SK-N-SH (cell line): ENCODE measurements at regions not wholly inside any gene's neighbourhood (a gene's known extent, or its start where the extent isn't known, plus 50 kb on each side); places are given as distances from the start of the nearest gene placed in this dataset.

ENCODE experiments used
- CTCF ChIA-PET: fragments of 300-600, 350-600 bp; formaldehyde crosslinking; extraction: SDS; loops from one replicate; lab custom pipeline; 2021; lab: Yijun Ruan, JAX
- POLR2A ChIA-PET: fragments of 350-600 bp; sonication (Branson Sonifier 250); formaldehyde crosslinking; extraction: SDS; loops from one replicate; lab custom pipeline; 2020; ENCODE audit warnings: antibody characterized with exemption, inconsistent platforms; lab: Yijun Ruan, JAX
- DNase-seq: peaks from one replicate; pipeline ENCODE4 v3.0.0; 2012
- H2AFZ ChIP-seq: fragments of 200-600 bp; sonication (generic); 2 replicates; pipeline ENCODE4 v1.8.1; 2016; ENCODE audit warnings: antibody characterized with exemption, mild to moderate bottlenecking, low read depth
- H3F3A ChIP-seq: fragments of 200-600 bp; sonication (generic); replicated peaks from 2 replicates; pipeline ENCODE3; 2016; ENCODE audit warnings: antibody characterized with exemption, mild to moderate bottlenecking; ENCODE audit not compliant: insufficient read depth
- H3K27ac ChIP-seq, 2 experiments: fragments of 200-500 bp in 1 of 2; fragments of 200-600 bp in 1 of 2; sonication (Bioruptor generic) in 1 of 2; sonication (generic), shearing (Covaris generic) in 1 of 2; 2 replicates each; pipeline versions ENCODE4 v1.5.1 to v1.6.1; 2014 to 2016; ENCODE audit warnings: low read depth in 2 of 2, inconsistent platforms in 1 of 2, low read length in 1 of 2, mild to moderate bottlenecking in 1 of 2, mixed read lengths in 1 of 2
- H3K27me3 ChIP-seq: fragments of 200-600 bp; sonication (generic), shearing (Covaris generic); 2 replicates; pipeline ENCODE4 v1.6.1; 2016; ENCODE audit warnings: mixed run types; ENCODE audit not compliant: insufficient read depth
- H3K36me3 ChIP-seq, 2 experiments: fragments of 200-500 bp in 1 of 2; fragments of 200-600 bp in 1 of 2; sonication (Bioruptor generic) in 1 of 2; sonication (generic) in 1 of 2; replicated peaks in 1 of 2; 2 replicates each; pipeline versions ENCODE3 to v1.5.1; 2014 to 2016; ENCODE audit warnings: low read length in 1 of 2, mild to moderate bottlenecking in 1 of 2; ENCODE audit not compliant: insufficient read depth in 2 of 2, control insufficient read depth in 1 of 2
- H3K4me1 ChIP-seq, 2 experiments: fragments of 200-500 bp in 1 of 2; fragments of 200-600 bp in 1 of 2; sonication (Bioruptor generic) in 1 of 2; sonication (generic), shearing (Covaris generic) in 1 of 2; 2 replicates each; pipeline versions ENCODE4 v1.5.1 to v1.6.1; 2014 to 2016; ENCODE audit warnings: low read depth in 1 of 2, low read length in 1 of 2, mixed run types in 1 of 2; ENCODE audit not compliant: insufficient read depth in 2 of 2, control insufficient read depth in 1 of 2
- H3K4me2 ChIP-seq: fragments of 200-600 bp; sonication (generic), shearing (Covaris generic); 2 replicates; pipeline ENCODE4 v1.6.1; 2017; ENCODE audit warnings: mixed run types
- H3K4me3 ChIP-seq, 2 experiments: fragments of 200-500 bp in 1 of 2; fragments of 200-600 bp in 1 of 2; sonication (Bioruptor generic) in 1 of 2; sonication (generic), shearing (Covaris generic) in 1 of 2; 2 replicates each; pipeline versions ENCODE4 v1.5.1 to v1.8.1; 2014 to 2016; ENCODE audit warnings: low read depth in 2 of 2, inconsistent platforms in 1 of 2, low read length in 1 of 2, mild to moderate bottlenecking in 1 of 2, mixed read lengths in 1 of 2, moderate library complexity in 1 of 2
- H3K79me2 ChIP-seq: fragments of 200-600 bp; sonication (generic); 2 replicates; pipeline ENCODE4 v1.8.1; 2017; ENCODE audit warnings: mild to moderate bottlenecking; ENCODE audit not compliant: insufficient read depth
- H3K9ac ChIP-seq: fragments of 200-600 bp; sonication (generic); 2 replicates; pipeline ENCODE4 v1.6.1; 2017; ENCODE audit warnings: mixed run types
- H3K9me2 ChIP-seq: fragments of 200-600 bp; sonication (generic); 2 replicates; pipeline ENCODE4 v1.6.1; 2017; ENCODE audit warnings: mixed run types
- H3K9me3 ChIP-seq: fragments of 200-600 bp; sonication (generic); 2 replicates; pipeline ENCODE4 v1.6.1; 2017; ENCODE audit warnings: mixed run types, mild to moderate bottlenecking, moderate library complexity
- H4K20me1 ChIP-seq: fragments of 200-600 bp; sonication (generic); 2 replicates; pipeline ENCODE4 v1.6.1; 2017; ENCODE audit warnings: mild to moderate bottlenecking, mixed run types; ENCODE audit not compliant: insufficient read depth
- CHD2 ChIP-seq: fragments of 150-350 bp; IDR thresholded peaks from 2 replicates; pipeline ENCODE4 v1.6.1; 2018; ENCODE audit warnings: low read length; ENCODE audit not compliant: partially characterized antibody
- EZH2phosphoT487 ChIP-seq: fragments of 200-600 bp; sonication (generic); IDR thresholded peaks from 2 replicates; pipeline ENCODE4 v1.6.1; 2017; ENCODE audit warnings: low read depth, mixed run types, mild to moderate bottlenecking, antibody characterized with exemption, moderate library complexity, borderline replicate concordance
- FOXM1 ChIP-seq: IDR thresholded peaks from 2 replicates; pipeline ENCODE4 v1.4.0; 2012; ENCODE audit warnings: low read depth, mild to moderate bottlenecking
- GABPA ChIP-seq: IDR thresholded peaks from 2 replicates; pipeline ENCODE4 v1.4.0; 2012; ENCODE audit warnings: low read depth, mild to moderate bottlenecking
- MXI1 ChIP-seq: IDR thresholded peaks from 2 replicates; pipeline ENCODE4 v1.6.1; 2012; ENCODE audit warnings: mild to moderate bottlenecking, low read depth, low read length, improper control_type of control experiment
- NFIC ChIP-seq: IDR thresholded peaks from 2 replicates; pipeline ENCODE4 v1.4.0; 2012; ENCODE audit warnings: borderline replicate concordance
- NRF1 ChIP-seq: IDR thresholded peaks from 2 replicates; pipeline ENCODE4 v1.6.1; 2012; ENCODE audit warnings: low read depth, mild to moderate bottlenecking, low read length
- PBX3 ChIP-seq: IDR thresholded peaks from 2 replicates; pipeline ENCODE4; 2012
- RCOR1 ChIP-seq: fragments of 150-350 bp; IDR thresholded peaks from 2 replicates; pipeline ENCODE4 v1.6.1; 2017; ENCODE audit warnings: antibody characterized with exemption, low read length
- RFX5 ChIP-seq: IDR thresholded peaks from 2 replicates; pipeline ENCODE4 v1.6.1; 2012; ENCODE audit warnings: mild to moderate bottlenecking, improper control_type of control experiment, low read length
- USF2 ChIP-seq: fragments of 150-350 bp; IDR thresholded peaks from 2 replicates; pipeline ENCODE4 v1.6.1; 2017; ENCODE audit warnings: antibody characterized with exemption, low read length, low read depth, borderline replicate concordance
- WGBS: methylation state at CpG from one replicate; pipeline ENCODE4 v1.1.6; 2017; ENCODE audit warnings: low lambda C conversion rate; 5-methylcytosine and 5-hydroxymethylcytosine counted together
- TF ChIP-seq, protein P1 (sequence below): fragments of 200-600 bp; sonication (generic); IDR thresholded peaks from 2 replicates; pipeline ENCODE4 v1.6.1; 2017; ENCODE audit warnings: antibody characterized with exemption, mild to moderate bottlenecking, moderate library complexity
- TF ChIP-seq, protein P2 (sequence below): IDR thresholded peaks from 2 replicates; pipeline ENCODE4 v1.4.0; 2012; ENCODE audit warnings: low read depth, borderline replicate concordance

GRCh38 chr3:103786296-103786695 lies 1351.5 kb downstream of the ZPLD1 start:
- no peaks in the 10 kb centered on the region for H3K36me3 ChIP-seq
- no peak overlapping the region for H2AFZ ChIP-seq
- ChIA-PET CTCF (no interaction called here), POLR2A (no interaction called here)
- no peak overlapping the region for H3K4me2 ChIP-seq
- no peaks in the 10 kb centered on the region for H3K27me3 ChIP-seq
- no peak overlapping the region for H3K4me3 ChIP-seq
- H3K9ac ChIP-seq: no peak overlapping the region
- no peaks in the 10 kb centered on the region for H3K9me3 ChIP-seq
- no peaks in the 10 kb centered on the region for H3K9me2 ChIP-seq
- H3K4me1 ChIP-seq: peaks cover 0 to 4% of the 10 kb centered on the region in 2 experiments; a peak in 2 of 4 replicates
- no peak for DNase-seq
- H3K79me2 ChIP-seq: no peaks in the 10 kb centered on the region
- H4K20me1 ChIP-seq: no peaks in the 10 kb centered on the region
- TF ChIP-seq NFIC: no peak
- TF ChIP-seq CHD2: no peak
- no peak for TF ChIP-seq PBX3
- no peak for TF ChIP-seq USF2
- TF ChIP-seq GABPA: no peak
- no peak for TF ChIP-seq RCOR1
- TF ChIP-seq, protein P1, sequence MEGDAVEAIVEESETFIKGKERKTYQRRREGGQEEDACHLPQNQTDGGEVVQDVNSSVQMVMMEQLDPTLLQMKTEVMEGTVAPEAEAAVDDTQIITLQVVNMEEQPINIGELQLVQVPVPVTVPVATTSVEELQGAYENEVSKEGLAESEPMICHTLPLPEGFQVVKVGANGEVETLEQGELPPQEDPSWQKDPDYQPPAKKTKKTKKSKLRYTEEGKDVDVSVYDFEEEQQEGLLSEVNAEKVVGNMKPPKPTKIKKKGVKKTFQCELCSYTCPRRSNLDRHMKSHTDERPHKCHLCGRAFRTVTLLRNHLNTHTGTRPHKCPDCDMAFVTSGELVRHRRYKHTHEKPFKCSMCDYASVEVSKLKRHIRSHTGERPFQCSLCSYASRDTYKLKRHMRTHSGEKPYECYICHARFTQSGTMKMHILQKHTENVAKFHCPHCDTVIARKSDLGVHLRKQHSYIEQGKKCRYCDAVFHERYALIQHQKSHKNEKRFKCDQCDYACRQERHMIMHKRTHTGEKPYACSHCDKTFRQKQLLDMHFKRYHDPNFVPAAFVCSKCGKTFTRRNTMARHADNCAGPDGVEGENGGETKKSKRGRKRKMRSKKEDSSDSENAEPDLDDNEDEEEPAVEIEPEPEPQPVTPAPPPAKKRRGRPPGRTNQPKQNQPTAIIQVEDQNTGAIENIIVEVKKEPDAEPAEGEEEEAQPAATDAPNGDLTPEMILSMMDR: no peak
- TF ChIP-seq, protein P2, sequence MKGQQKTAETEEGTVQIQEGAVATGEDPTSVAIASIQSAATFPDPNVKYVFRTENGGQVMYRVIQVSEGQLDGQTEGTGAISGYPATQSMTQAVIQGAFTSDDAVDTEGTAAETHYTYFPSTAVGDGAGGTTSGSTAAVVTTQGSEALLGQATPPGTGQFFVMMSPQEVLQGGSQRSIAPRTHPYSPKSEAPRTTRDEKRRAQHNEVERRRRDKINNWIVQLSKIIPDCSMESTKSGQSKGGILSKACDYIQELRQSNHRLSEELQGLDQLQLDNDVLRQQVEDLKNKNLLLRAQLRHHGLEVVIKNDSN: no peak
- no peak for TF ChIP-seq MXI1
- no peak for TF ChIP-seq EZH2phosphoT487
- no peak for TF ChIP-seq FOXM1
- TF ChIP-seq RFX5: no peak
- TF ChIP-seq NRF1: no peak
- no peak overlapping the region; a peak in 1 of 4 replicates for H3K27ac ChIP-seq
- 54% methylated on average over 4 of the region's 4 CpGs for WGBS
- no peaks in the 10 kb centered on the region for H3F3A ChIP-seq
